ENCODE measurements at regions not wholly inside any gene's neighbourhood (a gene's known extent, or its start where the extent isn't known, plus 50 kb on each side); places are given as distances from the start of the nearest gene placed in this dataset.

DNA sequence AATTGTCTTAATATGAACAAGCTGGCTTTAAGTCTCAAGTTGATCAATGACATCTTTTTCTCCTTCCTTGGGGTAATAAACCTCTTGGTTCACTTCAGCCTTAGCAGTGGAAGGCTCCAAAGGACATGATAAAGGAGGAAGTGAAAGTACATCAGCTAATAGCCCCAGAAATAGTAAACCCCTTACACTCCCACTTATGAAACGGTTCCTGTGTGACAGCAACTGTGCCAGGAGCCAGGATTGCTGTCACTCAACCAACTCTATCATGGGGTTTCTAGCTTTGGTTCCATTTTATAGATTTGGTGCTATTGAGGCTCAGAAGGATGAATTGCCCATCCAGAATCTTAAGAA lies 216.7 kb downstream of the ABHD5 start:
- no peak overlapping the region for H3K4me2 ChIP-seq (ENCODE audit: low read length)
- no peaks in the 10 kb centered on the region for H3F3A ChIP-seq (ENCODE audit: insufficient read depth, low read length, poor library complexity, severe bottlenecking)
- H4K20me1 ChIP-seq (ENCODE audit: insufficient read depth) = no peaks in the 10 kb centered on the region
- H3K36me3 ChIP-seq (ENCODE audit: insufficient read depth, low read length) = no peaks in the 10 kb centered on the region
- H3K79me2 ChIP-seq (replicated peaks; ENCODE audit: insufficient read depth, low read length) = no peaks in the 10 kb centered on the region
- no peaks in the 10 kb centered on the region for H3K9me2 ChIP-seq (ENCODE audit: insufficient read depth, low read length)
- H3K27ac ChIP-seq (ENCODE audit: low read length) = no peak overlapping the region
- no peak overlapping the region for H2AFZ ChIP-seq (ENCODE audit: low read depth, low read length)
- no peaks in the 10 kb centered on the region for H3K27me3 ChIP-seq (ENCODE audit: insufficient read depth, low read depth, low read length)
- H3K9me3 ChIP-seq (ENCODE audit: low read length) = no peaks in the 10 kb centered on the region
- TF ChIP-seq, protein P1, sequence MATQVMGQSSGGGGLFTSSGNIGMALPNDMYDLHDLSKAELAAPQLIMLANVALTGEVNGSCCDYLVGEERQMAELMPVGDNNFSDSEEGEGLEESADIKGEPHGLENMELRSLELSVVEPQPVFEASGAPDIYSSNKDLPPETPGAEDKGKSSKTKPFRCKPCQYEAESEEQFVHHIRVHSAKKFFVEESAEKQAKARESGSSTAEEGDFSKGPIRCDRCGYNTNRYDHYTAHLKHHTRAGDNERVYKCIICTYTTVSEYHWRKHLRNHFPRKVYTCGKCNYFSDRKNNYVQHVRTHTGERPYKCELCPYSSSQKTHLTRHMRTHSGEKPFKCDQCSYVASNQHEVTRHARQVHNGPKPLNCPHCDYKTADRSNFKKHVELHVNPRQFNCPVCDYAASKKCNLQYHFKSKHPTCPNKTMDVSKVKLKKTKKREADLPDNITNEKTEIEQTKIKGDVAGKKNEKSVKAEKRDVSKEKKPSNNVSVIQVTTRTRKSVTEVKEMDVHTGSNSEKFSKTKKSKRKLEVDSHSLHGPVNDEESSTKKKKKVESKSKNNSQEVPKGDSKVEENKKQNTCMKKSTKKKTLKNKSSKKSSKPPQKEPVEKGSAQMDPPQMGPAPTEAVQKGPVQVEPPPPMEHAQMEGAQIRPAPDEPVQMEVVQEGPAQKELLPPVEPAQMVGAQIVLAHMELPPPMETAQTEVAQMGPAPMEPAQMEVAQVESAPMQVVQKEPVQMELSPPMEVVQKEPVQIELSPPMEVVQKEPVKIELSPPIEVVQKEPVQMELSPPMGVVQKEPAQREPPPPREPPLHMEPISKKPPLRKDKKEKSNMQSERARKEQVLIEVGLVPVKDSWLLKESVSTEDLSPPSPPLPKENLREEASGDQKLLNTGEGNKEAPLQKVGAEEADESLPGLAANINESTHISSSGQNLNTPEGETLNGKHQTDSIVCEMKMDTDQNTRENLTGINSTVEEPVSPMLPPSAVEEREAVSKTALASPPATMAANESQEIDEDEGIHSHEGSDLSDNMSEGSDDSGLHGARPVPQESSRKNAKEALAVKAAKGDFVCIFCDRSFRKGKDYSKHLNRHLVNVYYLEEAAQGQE (IDR thresholded peaks at IDR 0.05; ENCODE audit: borderline replicate concordance) = no peak
- TF ChIP-seq RAD21 (conservative IDR thresholded peaks at IDR 0.05) = no peak
- TF ChIP-seq TAF1 (IDR thresholded peaks at IDR 0.05; ENCODE audit: low read depth) = no peak
- no peak for TF ChIP-seq POLR2AphosphoS5 (IDR thresholded peaks at IDR 0.05)
- TF ChIP-seq SMC3 (conservative IDR thresholded peaks at IDR 0.05; ENCODE audit: poor library complexity) = no peak
- TF ChIP-seq, protein P2, sequence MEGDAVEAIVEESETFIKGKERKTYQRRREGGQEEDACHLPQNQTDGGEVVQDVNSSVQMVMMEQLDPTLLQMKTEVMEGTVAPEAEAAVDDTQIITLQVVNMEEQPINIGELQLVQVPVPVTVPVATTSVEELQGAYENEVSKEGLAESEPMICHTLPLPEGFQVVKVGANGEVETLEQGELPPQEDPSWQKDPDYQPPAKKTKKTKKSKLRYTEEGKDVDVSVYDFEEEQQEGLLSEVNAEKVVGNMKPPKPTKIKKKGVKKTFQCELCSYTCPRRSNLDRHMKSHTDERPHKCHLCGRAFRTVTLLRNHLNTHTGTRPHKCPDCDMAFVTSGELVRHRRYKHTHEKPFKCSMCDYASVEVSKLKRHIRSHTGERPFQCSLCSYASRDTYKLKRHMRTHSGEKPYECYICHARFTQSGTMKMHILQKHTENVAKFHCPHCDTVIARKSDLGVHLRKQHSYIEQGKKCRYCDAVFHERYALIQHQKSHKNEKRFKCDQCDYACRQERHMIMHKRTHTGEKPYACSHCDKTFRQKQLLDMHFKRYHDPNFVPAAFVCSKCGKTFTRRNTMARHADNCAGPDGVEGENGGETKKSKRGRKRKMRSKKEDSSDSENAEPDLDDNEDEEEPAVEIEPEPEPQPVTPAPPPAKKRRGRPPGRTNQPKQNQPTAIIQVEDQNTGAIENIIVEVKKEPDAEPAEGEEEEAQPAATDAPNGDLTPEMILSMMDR (IDR thresholded peaks at IDR 0.05; ENCODE audit: poor library complexity, severe bottlenecking) = no peak
- no peak for TF ChIP-seq EP300 (conservative IDR thresholded peaks at IDR 0.05; ENCODE audit: poor library complexity, severe bottlenecking)
- TF ChIP-seq EZH2 (IDR thresholded peaks at IDR 0.05; ENCODE audit: borderline replicate concordance, insufficient read depth, low read length, poor library complexity, severe bottlenecking) = no peak
- no peak for TF ChIP-seq MXI1 (conservative IDR thresholded peaks at IDR 0.05; ENCODE audit: poor library complexity, severe bottlenecking)
- no peak overlapping the region for H3K9ac ChIP-seq (ENCODE audit: low read length)
- no peak overlapping the region for H3K4me3 ChIP-seq (ENCODE audit: low read length)

- TF ChIP-seq EZH2 (IDR thresholded peaks at IDR 0.05; ENCODE audit: borderline replicate concordance, insufficient read depth, low read length, poor library complexity, severe bottlenecking) = no peak
- TF ChIP-seq, protein P2 (IDR thresholded peaks at IDR 0.05; ENCODE audit: poor library complexity, severe bottlenecking) = no peak
- no peak for TF ChIP-seq POLR2AphosphoS5 (IDR thresholded peaks at IDR 0.05)
- Histone ChIP-seq H3K79me2 (replicated peaks; ENCODE audit: insufficient read depth, low read length) (no peaks in the 10 kb centered on the region), H3K9ac (ENCODE audit: low read length) (no peak overlapping the region), H3K4me2 (ENCODE audit: low read length) (no peak overlapping the region), H3K36me3 (ENCODE audit: insufficient read depth, low read length) (no peaks in the 10 kb centered on the region), H2AFZ (ENCODE audit: low read depth, low read length) (no peak overlapping the region), H3F3A (ENCODE audit: insufficient read depth, low read length, poor library complexity, severe bottlenecking) (no peaks in the 10 kb centered on the region), H3K27me3 (ENCODE audit: insufficient read depth, low read depth, low read length) (no peaks in the 10 kb centered on the region), H3K9me2 (ENCODE audit: insufficient read depth, low read length) (no peaks in the 10 kb centered on the region), H4K20me1 (ENCODE audit: insufficient read depth) (no peaks in the 10 kb centered on the region), H3K9me3 (ENCODE audit: low read length) (no peaks in the 10 kb centered on the region), H3K4me3 (ENCODE audit: low read length) (no peak overlapping the region), H3K27ac (ENCODE audit: low read length) (no peak overlapping the region)
Observed at GRCh38 chr3:43908456-43908855, 217.7 kb downstream of the ABHD5 start.

All from neural cell (in vitro differentiated cells).